ENCODE measurements at regions not wholly inside any gene's neighbourhood (a gene's known extent, or its start where the extent isn't known, plus 50 kb on each side); places are given as distances from the start of the nearest gene placed in this dataset.
"Not testable (repeated sequence)": the region's sequence is repeated elsewhere in the genome, so short reads cannot be mapped to it uniquely, and the experiment has no call there.

- H3K27me3 ChIP-seq (replicated peaks in 1 of 2; ENCODE audit: control insufficient read depth in 2 of 2, extremely low read depth in 1 of 2, insufficient read depth in 2 of 2, low read length in 1 of 2); POLR2A ChIA-PET; H3K36me3 Mint-ChIP-seq; H3K36me3 ChIP-seq (ENCODE audit: control insufficient read depth in 2 of 2, extremely low read depth in 1 of 2, insufficient read depth in 1 of 2, low read length in 1 of 2); DNase-seq; ATAC-seq (replicated peaks in 1 of 4); H3K9me3 Mint-ChIP-seq; H3K4me3 ChIP-seq (ENCODE audit: control insufficient read depth in 1 of 2, extremely low read depth in 1 of 2, low read length in 1 of 2); H3K27ac ChIP-seq (ENCODE audit: low read length); H3K4me1 ChIP-seq (ENCODE audit: control insufficient read depth in 1 of 2, extremely low read depth in 1 of 2, insufficient read depth in 2 of 2, low read length in 2 of 2); H3K27me3 Mint-ChIP-seq; H3K9me3 ChIP-seq: not testable (repeated sequence)
- CTCF ChIA-PET, result interaction anchor here in 1 of 2 donors (0.5 kb wide), 1 partner anchor 362 kb away, joined by 3 read pairs; no protein-coding TSS in a partner anchor
- 90% methylated on average over 2 of the region's 8 CpGs for WGBS (ENCODE audit: insufficient coverage)
- Mint-ChIP-seq H3K4me1 (peaks cover 14 to 29% (median 21%) of the 10 kb centered on the region in 3 donors), H3K27ac (peak overlapping the region; percentile 18 to 77), H3K4me3 (peak overlapping the region in 1 of 3 donors; percentile 40)
These were observed 191.0 kb upstream of the PRSS58 start for GRCh38 chr7:142448857-142449256.

GRCh38 chr7:142447762-142448161, 189.9 kb upstream of the PRSS58 start:
- no peaks in the 10 kb centered on the region for H3K27me3 Mint-ChIP-seq
- POLR2A ChIA-PET, result interaction anchor here in 1 of 2 donors (0.8 kb wide), 1 partner anchor 22 kb away, joined by 3 read pairs; no protein-coding TSS in a partner anchor
- H3K4me3 Mint-ChIP-seq, result peak overlapping the region in 1 of 3 donors; percentile 18
- no peaks in the 10 kb centered on the region for H3K9me3 Mint-ChIP-seq
- Histone ChIP-seq H3K4me3 (ENCODE audit: control insufficient read depth in 1 of 2, extremely low read depth in 1 of 2, low read length in 1 of 2) (no peak overlapping the region), H3K27ac (ENCODE audit: low read length) (no peak overlapping the region), H3K9me3 (no peaks in the 10 kb centered on the region), H3K27me3 (replicated peaks in 1 of 2; ENCODE audit: control insufficient read depth in 2 of 2, extremely low read depth in 1 of 2, insufficient read depth in 2 of 2, low read length in 1 of 2) (peaks cover 0 to 8% of the 10 kb centered on the region in 2 experiments), H3K4me1 (ENCODE audit: control insufficient read depth in 1 of 2, extremely low read depth in 1 of 2, insufficient read depth in 2 of 2, low read length in 2 of 2) (peaks cover 8 to 12% of the 10 kb centered on the region in 2 experiments), H3K36me3 (ENCODE audit: control insufficient read depth in 2 of 2, extremely low read depth in 1 of 2, insufficient read depth in 1 of 2, low read length in 1 of 2) (no peaks in the 10 kb centered on the region)
- no peak for DNase-seq
- no peak for ATAC-seq (replicated peaks in 1 of 4)
- no peaks in the 10 kb centered on the region for H3K36me3 Mint-ChIP-seq
- H3K27ac Mint-ChIP-seq, result no peak overlapping the region
- peaks cover 22 to 30% (median 27%) of the 10 kb centered on the region in 3 donors for H3K4me1 Mint-ChIP-seq
- CTCF ChIA-PET, result no interaction called here
- no CpG with 5 or more reads among the region's 2 CpGs for WGBS (ENCODE audit: insufficient coverage)

DNA sequence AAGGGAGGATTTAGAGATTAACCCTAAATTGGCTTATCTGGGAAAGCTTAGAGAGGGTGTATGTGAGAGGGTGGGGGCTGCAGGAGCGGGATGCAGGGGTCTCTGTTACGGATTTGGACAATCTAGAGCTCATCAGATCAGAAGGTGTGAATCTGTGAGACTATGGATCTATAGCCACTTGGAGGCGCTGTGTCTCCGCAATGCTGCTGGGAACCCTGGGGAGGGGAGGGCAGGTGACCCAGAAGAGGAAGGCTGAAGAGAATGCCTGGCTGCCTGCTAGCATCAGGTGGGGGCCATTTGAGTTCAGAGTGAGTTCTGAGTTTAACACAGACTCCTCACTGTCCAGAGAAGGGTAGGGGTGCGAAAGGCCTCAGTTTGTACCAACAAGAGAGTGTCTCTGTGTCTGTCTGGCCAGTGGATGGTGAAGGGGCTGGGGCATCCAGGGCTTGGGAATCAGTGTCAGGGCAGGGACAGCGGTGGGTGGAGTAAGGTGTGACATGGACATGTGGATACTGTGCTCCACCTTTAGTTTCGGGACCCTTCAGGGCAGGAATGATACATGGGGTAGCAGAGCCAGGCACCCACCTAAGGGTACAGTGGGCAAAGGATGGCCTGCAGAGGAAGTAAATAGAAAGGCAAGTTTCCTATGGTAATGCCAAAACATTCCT, 187.3 kb upstream of the PRSS58 start:
- CTCF ChIA-PET, result interaction anchor here (0.6 to 1.2 kb wide), 8 partner anchors 10 to 365 kb away, joined by 3 to 8 read pairs (median 4); no protein-coding TSS in a partner anchor
- POLR2A ChIA-PET, result no interaction called here
- ATAC-seq (replicated peaks in 1 of 4), result peak; percentile 43 to 73 (median 49)
- DNase-seq, result peak in 28 of 35 experiments; percentile 11 to 62 (median 37)
- 80% methylated on average over 4 of the region's 7 CpGs for WGBS (ENCODE audit: insufficient coverage)
- H3K9me3 ChIP-seq, result no peaks in the 10 kb centered on the region
- Mint-ChIP-seq H3K27ac (peak overlapping the region in 1 of 2 donors; percentile 60), H3K27me3 (no peaks in the 10 kb centered on the region), H3K36me3 (no peaks in the 10 kb centered on the region), H3K4me1 (peaks cover 32 to 42% (median 36%) of the 10 kb centered on the region in 3 donors), H3K4me3 (no peak overlapping the region), H3K9me3 (no peaks in the 10 kb centered on the region)
- H3K27ac ChIP-seq (ENCODE audit: low read length), result no peak overlapping the region
- peaks cover 0 to 6% of the 10 kb centered on the region in 2 experiments for H3K27me3 ChIP-seq (replicated peaks in 1 of 2; ENCODE audit: control insufficient read depth in 2 of 2, extremely low read depth in 1 of 2, insufficient read depth in 2 of 2, low read length in 1 of 2)
- H3K4me3 ChIP-seq (ENCODE audit: control insufficient read depth in 1 of 2, extremely low read depth in 1 of 2, low read length in 1 of 2), result no peak overlapping the region
- H3K4me1 ChIP-seq (ENCODE audit: control insufficient read depth in 1 of 2, extremely low read depth in 1 of 2, insufficient read depth in 2 of 2, low read length in 2 of 2), result peaks cover 10 to 16% of the 10 kb centered on the region in 2 experiments
- H3K36me3 ChIP-seq (ENCODE audit: control insufficient read depth in 2 of 2, extremely low read depth in 1 of 2, insufficient read depth in 1 of 2, low read length in 1 of 2), result no peaks in the 10 kb centered on the region

- H3K36me3 ChIP-seq (ENCODE audit: control insufficient read depth in 2 of 2, extremely low read depth in 1 of 2, insufficient read depth in 1 of 2, low read length in 1 of 2), result no peaks in the 10 kb centered on the region
- Mint-ChIP-seq H3K9me3 (no peaks in the 10 kb centered on the region), H3K4me1 (peaks cover 44 to 54% (median 44%) of the 10 kb centered on the region in 3 donors), H3K36me3 (no peaks in the 10 kb centered on the region), H3K27me3 (no peaks in the 10 kb centered on the region), H3K4me3 (no peak overlapping the region), H3K27ac (peak overlapping the region; percentile 70 to 76)
- DNase-seq, result no peak
- WGBS (ENCODE audit: insufficient coverage), result 67% methylated on average over 1 of the region's 5 CpGs
- ChIA-PET CTCF (interaction anchor here (0.6 to 1.5 kb wide), 3 partner anchors 11 to 38 kb away, joined by 3 read pairs; no protein-coding TSS in a partner anchor), POLR2A (interaction anchor here in 1 of 2 donors (1.0 kb wide), 1 partner anchor 10 kb away, joined by 3 read pairs; no protein-coding TSS in a partner anchor)
- peak in 1 of 4 experiments; percentile 39 for ATAC-seq (replicated peaks in 1 of 4)
- H3K27me3 ChIP-seq (replicated peaks in 1 of 2; ENCODE audit: control insufficient read depth in 2 of 2, extremely low read depth in 1 of 2, insufficient read depth in 2 of 2, low read length in 1 of 2), result peaks cover 0 to 6% of the 10 kb centered on the region in 2 experiments
- H3K4me3 ChIP-seq (ENCODE audit: control insufficient read depth in 1 of 2, extremely low read depth in 1 of 2, low read length in 1 of 2), result no peak overlapping the region
- H3K9me3 ChIP-seq, result no peaks in the 10 kb centered on the region
- peaks cover 10 to 19% of the 10 kb centered on the region in 2 experiments for H3K4me1 ChIP-seq (ENCODE audit: control insufficient read depth in 1 of 2, extremely low read depth in 1 of 2, insufficient read depth in 2 of 2, low read length in 2 of 2)
- H3K27ac ChIP-seq (ENCODE audit: low read length), result no peak overlapping the region
These were observed 185.6 kb upstream of the PRSS58 start for GRCh38 chr7:142443216-142444010.

DNA sequence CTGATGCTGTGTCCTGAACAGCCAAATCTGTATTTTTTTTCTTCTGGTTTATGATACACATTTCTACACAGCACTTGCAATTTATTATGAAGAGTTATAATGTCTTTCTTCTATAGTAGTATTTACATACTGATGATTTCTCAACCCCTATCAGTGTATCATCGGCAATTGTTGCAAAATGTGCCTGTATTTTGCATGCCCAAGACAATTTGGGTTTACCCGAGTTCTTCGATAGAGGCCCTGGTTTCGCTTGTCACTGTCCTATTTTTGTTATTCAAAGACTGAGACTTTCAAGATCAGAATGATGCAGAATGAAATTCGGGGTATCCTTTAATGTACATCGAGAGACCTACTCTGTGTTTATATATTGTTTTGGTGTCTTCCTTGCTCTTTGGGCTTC, 184.5 kb upstream of the PRSS58 start:
- no peaks in the 10 kb centered on the region for H3K36me3 Mint-ChIP-seq
- Histone ChIP-seq H3K27me3 (replicated peaks in 1 of 2; ENCODE audit: control insufficient read depth in 2 of 2, extremely low read depth in 1 of 2, insufficient read depth in 2 of 2, low read length in 1 of 2) (peaks cover 0 to 6% of the 10 kb centered on the region in 2 experiments), H3K9me3 (no peaks in the 10 kb centered on the region), H3K27ac (ENCODE audit: low read length) (no peak overlapping the region), H3K4me1 (ENCODE audit: control insufficient read depth in 1 of 2, extremely low read depth in 1 of 2, insufficient read depth in 2 of 2, low read length in 2 of 2) (peaks cover 10 to 19% of the 10 kb centered on the region in 2 experiments), H3K36me3 (ENCODE audit: control insufficient read depth in 2 of 2, extremely low read depth in 1 of 2, insufficient read depth in 1 of 2, low read length in 1 of 2) (no peaks in the 10 kb centered on the region), H3K4me3 (ENCODE audit: control insufficient read depth in 1 of 2, extremely low read depth in 1 of 2, low read length in 1 of 2) (no peak overlapping the region)
- peaks cover 46 to 58% (median 48%) of the 10 kb centered on the region in 3 donors for H3K4me1 Mint-ChIP-seq
- ChIA-PET POLR2A (interaction anchor here in 1 of 2 donors (1.0 kb wide), 1 partner anchor 9 kb away, joined by 3 read pairs; no protein-coding TSS in a partner anchor), CTCF (interaction anchor here in 1 of 2 donors (0.6 kb wide), 1 partner anchor 8 kb away, joined by 3 read pairs; no protein-coding TSS in a partner anchor)
- WGBS (ENCODE audit: insufficient coverage), result 64% methylated on average over 3 of the region's 6 CpGs
- peak overlapping the region; percentile 70 to 76 for H3K27ac Mint-ChIP-seq
- DNase-seq (no peak), ATAC-seq (replicated peaks in 1 of 4) (no peak)
- no peaks in the 10 kb centered on the region for H3K9me3 Mint-ChIP-seq
- peaks cover 0 to 1% of the 10 kb centered on the region in 2 donors for H3K27me3 Mint-ChIP-seq
- H3K4me3 Mint-ChIP-seq, result no peak overlapping the region

DNA sequence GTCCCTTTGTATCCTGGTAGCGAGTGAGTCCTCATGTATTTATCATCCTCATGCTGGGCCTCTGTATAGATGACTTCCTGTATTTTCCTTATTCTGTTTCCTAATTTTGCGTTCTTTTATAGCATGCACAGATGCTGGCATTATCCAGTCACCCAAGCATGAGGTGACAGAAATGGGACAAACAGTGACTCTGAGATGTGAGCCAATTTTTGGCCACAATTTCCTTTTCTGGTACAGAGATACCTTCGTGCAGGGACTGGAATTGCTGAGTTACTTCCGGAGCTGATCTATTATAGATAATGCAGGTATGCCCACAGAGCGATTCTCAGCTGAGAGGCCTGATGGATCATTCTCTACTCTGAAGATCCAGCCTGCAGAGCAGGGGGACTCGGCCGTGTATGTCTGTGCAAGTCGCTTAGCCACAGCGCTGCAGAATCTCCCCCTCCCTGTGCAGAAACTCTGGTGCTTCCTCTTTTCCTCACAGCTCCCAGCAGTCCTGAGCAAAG, 183.1 kb upstream of the PRSS58 start:
- H3K4me3 ChIP-seq (ENCODE audit: control insufficient read depth in 1 of 2, extremely low read depth in 1 of 2, low read length in 1 of 2), result no peak overlapping the region
- H3K36me3 ChIP-seq (ENCODE audit: control insufficient read depth in 2 of 2, extremely low read depth in 1 of 2, insufficient read depth in 1 of 2, low read length in 1 of 2), result no peaks in the 10 kb centered on the region
- Mint-ChIP-seq H3K27me3 (peaks cover 0 to 1% of the 10 kb centered on the region in 2 donors), H3K9me3 (no peaks in the 10 kb centered on the region), H3K36me3 (no peaks in the 10 kb centered on the region), H3K4me1 (peaks cover 46 to 62% (median 53%) of the 10 kb centered on the region in 3 donors), H3K4me3 (peak overlapping the region in 2 of 3 donors; percentile 17 to 22), H3K27ac (peak overlapping the region; percentile 44 to 73)
- ChIA-PET POLR2A (no interaction called here), CTCF (interaction anchor here in 1 of 2 donors (1.2 kb wide), 1 partner anchor 22 kb away, joined by 4 read pairs; no protein-coding TSS in a partner anchor)
- ATAC-seq (replicated peaks in 1 of 4) (peak; percentile 48 to 70 (median 68)), DNase-seq (peak in 1 of 35 experiments; percentile 36)
- peaks cover 10 to 19% of the 10 kb centered on the region in 2 experiments for H3K4me1 ChIP-seq (ENCODE audit: control insufficient read depth in 1 of 2, extremely low read depth in 1 of 2, insufficient read depth in 2 of 2, low read length in 2 of 2)
- H3K27ac ChIP-seq (ENCODE audit: low read length), result no peak overlapping the region
- WGBS (ENCODE audit: insufficient coverage), result 12% methylated on average over 5 of the region's 9 CpGs
- no peaks in the 10 kb centered on the region for H3K9me3 ChIP-seq
- peaks cover 0 to 6% of the 10 kb centered on the region in 2 experiments for H3K27me3 ChIP-seq (replicated peaks in 1 of 2; ENCODE audit: control insufficient read depth in 2 of 2, extremely low read depth in 1 of 2, insufficient read depth in 2 of 2, low read length in 1 of 2)

Data from T-cell (primary cell).